Stimulated activated CD8-positive, alpha-beta memory T cell treated with anti-CD3 and anti-CD28 coated beads, Interleukin-15, amount 100 ng/mL, for 1 hour (primary cell): ENCODE measurements at regions not wholly inside any gene's neighbourhood (a gene's known extent, or its start where the extent isn't known, plus 50 kb on each side); places are given as distances from the start of the nearest gene placed in this dataset.

Experiments used
- DNase-seq: peaks from one replicate; pipeline ENCODE4 v3.0.0-alpha.2; 2020; ENCODE audit warnings: low read depth

GRCh38 chr6:4008324-4009047, 70.5 kb downstream of the FAM217A start:
- no peak for DNase-seq

- no peak for DNase-seq
These were observed 69.5 kb downstream of the FAM217A start for GRCh38 chr6:4009486-4009885.

- no peak for DNase-seq
These were observed 68.9 kb downstream of the FAM217A start for GRCh38 chr6:4010048-4010447.

GRCh38 chr6:4010689-4011090, 68.2 kb downstream of the FAM217A start:
- DNase-seq, result no peak

GRCh38 chr6:4012826-4013225, 66.1 kb downstream of the FAM217A start:
- no peak for DNase-seq

- DNase-seq, result no peak
These were observed 61.7 kb downstream of the FAM217A start for GRCh38 chr6:4017058-4017739.

- DNase-seq, result no peak
These were observed 61.1 kb downstream of the FAM217A start for GRCh38 chr6:4017834-4018170.

- peak; percentile 88 for DNase-seq
These were observed 60.6 kb downstream of the FAM217A start for GRCh38 chr6:4018171-4018923.
